Testis (tissue), 2 donors: ENCODE measurements at regions not wholly inside any gene's neighbourhood (a gene's known extent, or its start where the extent isn't known, plus 50 kb on each side); places are given as distances from the start of the nearest gene placed in this dataset.
"Not testable (repeated sequence)": the region's sequence is repeated elsewhere in the genome, so short reads cannot be mapped to it uniquely, and the experiment has no call there.

Experiments
- DNase-seq: peaks from one replicate; pipeline ENCODE4 v3.0.0-alpha.2; 2019
- H3K27ac ChIP-seq, 2 donors: fragments of 200-600 bp; sonication (generic); one replicate each; pipeline ENCODE4 v1.5.1; 2019
- H3K27me3 ChIP-seq: fragments of 200-600 bp; sonication (generic); one replicate; pipeline ENCODE4 v1.5.1; 2019
- H3K36me3 ChIP-seq: fragments of 200-600 bp; sonication (generic); one replicate; pipeline ENCODE4 v1.5.1; 2017; ENCODE audit warnings: low read depth; ENCODE audit errors: missing control alignments
- H3K4me1 ChIP-seq: fragments of 200-600 bp; sonication (generic); one replicate; pipeline ENCODE4 v1.5.1; 2019
- H3K4me3 ChIP-seq, 2 donors: fragments of 200-600 bp; sonication (generic); one replicate each; pipeline ENCODE4 v1.5.1; 2017 to 2019
- H3K9me3 ChIP-seq: fragments of 200-600 bp; sonication (generic); one replicate; pipeline ENCODE4 v1.5.1; 2017
- CTCF ChIP-seq, 3 experiments: fragments of 450-650 bp in 2 of 3; fragments of 200-600 bp in 1 of 3; sonication (generic) in 1 of 3; IDR thresholded peaks; one replicate each; pipeline ENCODE4 v1.5.1; 2016 to 2019; ENCODE audit warnings: antibody characterized with exemption in 3 of 3, mild to moderate bottlenecking in 2 of 3, moderate library complexity in 1 of 3
- POLR2A ChIP-seq: fragments of 450-650 bp; IDR thresholded peaks from one replicate; pipeline ENCODE4 v1.6.1; 2017; ENCODE audit warnings: antibody characterized with exemption, mild to moderate bottlenecking, moderate library complexity
- WGBS, 2 donors: methylation state at CpG; one replicate each; pipeline ENCODE4 v1.1.5; 2018; 5-methylcytosine and 5-hydroxymethylcytosine counted together
- intact Hi-C: fragments of 100-400 bp; cut with DNase I; formaldehyde crosslinking; loops from one replicate; pipeline ENCODE4 v1.15.1; 2023; ENCODE audit warnings: low total_unique reads

- intact Hi-C loops, result no loop called here
- H3K4me1 ChIP-seq, result no peaks in the 10 kb centered on the region
- no peak overlapping the region for H3K4me3 ChIP-seq
- TF ChIP-seq POLR2A (no peak), CTCF (IDR thresholded peaks at IDR 0.05) (no peak)
- H3K27me3 ChIP-seq, result no peaks in the 10 kb centered on the region
- no peak overlapping the region for H3K27ac ChIP-seq
- 82 to 88% methylated on average over 4 of the region's 4 CpGs for WGBS, 2 donors
- no peak for DNase-seq
- no peaks in the 10 kb centered on the region for H3K36me3 ChIP-seq
- H3K9me3 ChIP-seq, result no peaks in the 10 kb centered on the region
Observed at GRCh38 chr10:30200017-30200415, 140.6 kb upstream of the JCAD start.

GRCh38 chr10:30199376-30200016 is 140.1 kb upstream of the JCAD start:
- no peaks in the 10 kb centered on the region for H3K27me3 ChIP-seq
- no peak for DNase-seq
- intact Hi-C loops, result no loop called here
- H3K4me1 ChIP-seq, result no peaks in the 10 kb centered on the region
- no peaks in the 10 kb centered on the region for H3K9me3 ChIP-seq
- H3K36me3 ChIP-seq, result no peaks in the 10 kb centered on the region
- no peak for TF ChIP-seq POLR2A
- no peak for TF ChIP-seq CTCF (IDR thresholded peaks at IDR 0.05)
- no peak overlapping the region for H3K4me3 ChIP-seq
- no peak overlapping the region for H3K27ac ChIP-seq
- WGBS, 2 donors, result 72 to 74% methylated on average over 6 of the region's 6 CpGs

GRCh38 chr10:30197186-30197585 is 137.8 kb upstream of the JCAD start:
- Histone ChIP-seq H3K27ac (no peak overlapping the region), H3K9me3 (no peaks in the 10 kb centered on the region), H3K4me3 (no peak overlapping the region), H3K27me3 (no peaks in the 10 kb centered on the region), H3K4me1 (no peaks in the 10 kb centered on the region), H3K36me3 (no peaks in the 10 kb centered on the region)
- TF ChIP-seq POLR2A, result no peak
- TF ChIP-seq CTCF (IDR thresholded peaks at IDR 0.05), result no peak
- WGBS, 2 donors, result 76 to 91% methylated on average over 4 of the region's 4 CpGs
- intact Hi-C loops, result no loop called here
- no peak for DNase-seq

GRCh38 chr10:30196559-30196958 is 137.2 kb upstream of the JCAD start:
- H3K36me3 ChIP-seq, intact Hi-C loops, H3K27me3 ChIP-seq, H3K27ac ChIP-seq, H3K9me3 ChIP-seq, H3K4me3 ChIP-seq, H3K4me1 ChIP-seq, DNase-seq: not testable (repeated sequence)
- whole genome bisulfite sequencing, 2 donors, result 58 to 74% methylated on average over 2 of the region's 2 CpGs

- Histone ChIP-seq H3K4me3 (no peak overlapping the region), H3K27ac (no peak overlapping the region), H3K27me3 (no peaks in the 10 kb centered on the region), H3K36me3 (no peaks in the 10 kb centered on the region), H3K4me1 (no peaks in the 10 kb centered on the region), H3K9me3 (no peaks in the 10 kb centered on the region)
- intact Hi-C loops, result no loop called here
- WGBS, 2 donors, result 84 to 91% methylated on average over 5 of the region's 5 CpGs
- DNase-seq, result no peak
- TF ChIP-seq CTCF (IDR thresholded peaks at IDR 0.05) (no peak), POLR2A (no peak)
Observed at GRCh38 chr10:30192846-30193608, 133.6 kb upstream of the JCAD start.
